ENCODE measurements at regions not wholly inside any gene's neighbourhood (a gene's known extent, or its start where the extent isn't known, plus 50 kb on each side); places are given as distances from the start of the nearest gene placed in this dataset.
"Not testable (repeated sequence)": the region's sequence is repeated elsewhere in the genome, so short reads cannot be mapped to it uniquely, and the experiment has no call there.

DNA sequence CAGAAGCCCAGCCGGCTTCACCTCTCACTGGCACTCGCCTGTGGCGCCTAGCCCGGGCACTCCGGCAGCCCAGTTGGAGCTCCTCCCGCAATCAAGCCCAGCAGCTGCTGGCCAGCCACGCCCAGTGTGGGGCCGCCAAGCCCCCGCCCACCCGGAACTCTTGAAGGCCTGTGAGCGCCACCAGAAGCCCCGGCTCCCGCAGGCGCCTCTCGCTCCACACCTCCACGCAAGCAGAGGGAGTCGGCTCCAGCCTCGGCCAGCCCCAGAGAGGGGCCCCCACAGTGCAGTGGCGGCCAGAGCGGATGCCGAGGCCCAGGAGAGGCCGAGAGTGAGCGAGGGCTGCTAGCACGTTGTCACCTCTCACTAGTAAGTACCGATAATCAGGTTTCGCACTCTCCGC, 240.7 kb downstream of the TFEC start:
- DNase-seq (ENCODE audit: low spot score) = no peak

DNA sequence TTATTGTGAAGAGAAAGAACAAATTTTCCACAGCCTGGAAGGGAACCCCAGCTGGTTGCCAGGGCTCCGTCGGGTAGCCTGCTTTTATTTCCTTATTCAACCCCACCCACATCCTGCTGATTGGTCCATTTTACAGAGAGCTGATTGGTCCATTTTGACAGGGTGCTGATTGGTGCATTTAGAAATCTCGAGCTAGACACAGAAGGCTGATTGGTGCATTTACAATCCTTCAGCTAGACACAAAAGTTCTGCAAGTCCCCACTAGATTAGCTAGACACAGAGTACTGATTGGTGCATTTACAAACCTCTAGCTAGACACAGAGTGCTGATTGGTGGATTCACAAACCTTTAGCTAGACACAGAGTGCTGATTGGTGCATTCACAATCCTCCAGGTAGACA, 241.1 kb downstream of the TFEC start:
- not testable (repeated sequence) for DNase-seq (ENCODE audit: low spot score)

DNA sequence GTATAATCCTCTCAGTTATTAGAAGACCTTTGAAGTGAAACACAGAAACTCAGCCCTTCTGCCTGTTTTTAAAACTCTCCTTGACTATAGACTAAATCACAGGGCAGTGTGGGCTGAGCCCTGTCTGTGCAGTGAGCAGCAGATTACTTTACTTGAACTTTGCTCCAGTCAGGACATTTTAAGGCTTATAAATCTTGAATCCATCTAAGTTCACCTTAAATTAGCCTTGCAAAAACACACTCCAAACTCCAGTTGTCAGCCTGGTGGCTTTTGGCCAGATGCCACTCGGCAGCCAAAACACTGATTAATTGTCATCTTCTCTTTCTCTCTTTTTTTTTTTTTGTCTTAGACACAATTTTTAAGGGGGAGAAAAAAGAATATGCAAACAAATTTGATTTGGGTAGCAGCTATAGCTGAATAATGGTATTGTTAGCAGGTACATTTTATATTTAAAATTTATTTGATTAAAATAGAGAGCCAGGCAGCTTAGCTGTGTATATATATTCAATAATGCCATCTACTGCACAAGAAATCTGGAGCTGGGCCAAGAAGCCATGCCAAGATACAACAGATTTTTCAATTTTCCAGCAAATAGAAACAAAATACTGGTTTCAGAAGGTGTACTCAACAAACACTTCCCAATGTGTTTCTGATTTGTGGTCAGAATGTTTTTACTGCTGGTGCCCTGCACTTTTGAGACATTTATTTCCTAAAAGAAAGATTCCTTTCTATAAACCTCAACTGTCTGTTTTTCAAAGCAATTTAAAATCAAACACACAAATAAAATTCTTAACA, 247.7 kb downstream of the TFEC start:
- DNase-seq (ENCODE audit: low spot score) = no peak

DNA sequence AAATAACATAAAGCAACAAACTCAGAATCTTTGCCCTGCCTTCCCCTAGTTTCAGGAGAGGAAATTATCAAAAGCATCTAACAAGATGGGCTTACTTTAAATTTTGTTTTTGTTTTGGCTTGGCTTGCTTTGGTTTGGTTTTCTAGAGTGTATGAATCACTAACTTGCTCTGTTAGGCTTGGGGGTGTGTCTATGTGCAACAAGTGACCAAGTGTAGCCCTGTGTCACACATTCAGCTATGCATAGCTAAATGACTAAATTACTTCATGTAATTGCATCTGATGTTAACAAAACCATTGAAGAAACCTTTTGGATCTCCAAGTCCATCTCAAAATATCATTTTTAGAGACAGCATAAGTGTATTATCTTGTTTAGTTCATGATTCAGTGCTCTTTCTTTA, 251.0 kb downstream of the TFEC start:
- DNase-seq (ENCODE audit: low spot score) = peak; percentile 30

DNA sequence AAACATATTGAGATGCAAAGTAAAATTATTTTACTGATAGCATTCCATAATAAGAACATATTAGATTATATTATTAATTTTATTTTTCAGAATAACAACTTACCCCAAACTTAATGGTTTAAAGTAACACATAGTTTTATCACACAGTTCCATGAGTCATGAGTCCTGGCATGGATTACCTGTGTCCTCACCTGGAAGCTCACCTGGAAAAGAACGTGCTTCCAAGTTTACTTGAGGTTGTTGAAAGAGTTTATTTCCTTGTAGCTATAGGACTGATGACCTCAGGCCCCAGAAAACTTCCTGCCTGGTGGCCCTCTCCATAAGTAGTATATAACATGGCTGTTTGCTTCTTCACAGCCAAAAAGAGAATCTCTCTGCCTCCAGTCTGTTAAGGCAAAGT, 254.6 kb downstream of the TFEC start:
- no peak for DNase-seq (ENCODE audit: low spot score)

DNA sequence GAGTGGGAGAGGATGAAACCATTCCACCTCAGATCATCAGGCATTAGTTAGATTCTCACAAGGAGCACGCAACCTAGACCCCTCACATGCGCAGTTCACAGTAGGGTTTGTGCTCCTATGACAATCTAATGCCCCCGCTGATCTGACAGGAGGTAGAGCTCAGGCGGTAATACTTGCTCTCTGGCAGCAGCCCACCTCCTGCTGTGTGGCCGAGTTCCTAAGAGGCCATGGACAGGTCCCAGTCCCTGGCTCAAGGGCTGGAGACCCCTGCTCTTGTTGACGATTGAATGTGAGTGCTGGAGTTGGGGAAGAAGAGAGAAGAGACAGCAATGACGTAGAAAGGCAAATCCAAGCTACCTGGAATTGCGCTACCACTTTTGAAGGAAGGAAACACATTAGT, 267.2 kb downstream of the TFEC start:
- DNase-seq (ENCODE audit: low spot score) = no peak

DNA sequence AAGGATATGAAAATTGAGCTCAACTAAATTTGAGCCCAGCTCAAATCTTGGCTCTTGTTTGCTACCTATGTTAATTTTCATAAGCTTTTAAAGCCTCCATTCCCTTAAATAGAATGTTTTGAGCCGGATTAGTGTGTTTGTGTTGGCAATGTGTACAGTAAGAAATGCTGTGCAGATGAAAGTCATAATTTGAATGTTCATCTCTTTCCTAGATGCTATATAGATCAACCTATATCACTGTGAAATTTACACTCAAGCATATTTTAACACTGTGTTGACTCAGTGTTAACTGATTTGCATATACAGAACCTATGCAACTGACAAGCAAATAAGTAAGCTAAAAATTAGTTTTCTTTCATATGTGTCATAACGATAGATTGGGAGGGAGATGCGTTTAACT, 272.5 kb downstream of the TFEC start:
- DNase-seq (ENCODE audit: low spot score) = no peak

DNA sequence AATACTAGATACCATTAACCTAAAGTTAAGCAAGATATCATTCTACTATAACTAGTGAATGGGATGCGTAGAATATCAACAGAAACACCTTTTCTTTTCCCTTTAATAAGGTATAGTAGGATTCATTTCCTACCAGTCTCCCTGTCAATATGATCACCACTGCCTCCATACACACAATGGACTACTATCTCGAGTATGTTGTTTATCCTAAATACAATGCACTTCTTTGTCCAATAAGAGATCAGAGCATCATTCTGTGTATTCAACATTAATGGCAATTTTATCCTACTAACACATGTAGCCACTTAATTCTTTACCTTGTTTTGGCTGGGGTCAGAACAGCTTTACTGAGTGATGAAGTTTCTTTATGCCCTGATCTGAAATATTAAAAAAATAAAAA, 276.3 kb downstream of the TFEC start:
- no peak for DNase-seq (ENCODE audit: low spot score)

DNA sequence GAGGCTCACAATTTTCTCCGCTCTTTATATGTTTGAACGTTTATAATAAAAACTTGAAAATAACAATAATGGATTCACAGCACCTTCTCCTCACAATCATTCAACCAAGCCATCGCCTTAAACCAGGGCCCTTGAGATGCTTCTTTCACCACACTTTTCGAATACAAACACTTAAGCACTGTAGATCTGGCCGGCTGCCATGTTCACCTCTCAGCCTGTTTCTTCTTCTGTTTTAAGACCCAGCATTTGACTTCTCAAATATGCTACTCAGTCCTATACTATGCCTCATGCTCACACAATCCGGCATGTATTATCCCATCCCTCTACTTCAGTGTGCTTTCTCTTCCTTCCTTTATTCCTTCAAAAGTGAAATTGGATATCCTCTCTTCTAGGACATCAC, 280.6 kb downstream of the TFEC start:
- DNase-seq (ENCODE audit: low spot score) = no peak

DNA sequence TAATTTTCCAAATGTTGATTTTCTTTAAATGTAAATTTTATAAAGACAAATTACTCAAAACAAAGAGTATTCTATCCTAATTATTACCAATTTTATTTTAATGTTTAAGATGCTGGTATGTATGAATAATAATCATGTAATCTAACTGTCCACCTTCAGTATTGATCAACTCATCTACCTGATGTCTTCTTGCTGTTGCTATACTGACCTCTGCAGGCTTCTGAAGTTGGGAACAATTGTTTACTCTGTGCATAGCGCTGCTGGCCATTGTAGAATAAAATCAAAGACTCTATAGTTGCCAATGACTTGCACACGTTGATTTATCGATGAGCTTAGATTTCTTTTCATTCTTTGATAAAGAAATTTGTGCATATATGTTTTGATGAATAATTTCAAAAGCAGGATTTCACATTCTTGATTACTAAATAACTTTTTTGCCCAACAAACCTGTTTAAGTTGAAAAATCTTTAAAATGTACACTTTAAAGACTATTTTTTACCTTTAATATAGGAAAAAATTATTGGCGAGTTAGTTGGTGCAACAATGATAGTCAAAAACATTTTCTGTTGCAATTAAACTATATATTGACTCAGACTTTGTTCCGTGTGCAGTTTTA, 282.3 kb downstream of the TFEC start:
- peak; percentile 13 for DNase-seq (ENCODE audit: low spot score)

DNA sequence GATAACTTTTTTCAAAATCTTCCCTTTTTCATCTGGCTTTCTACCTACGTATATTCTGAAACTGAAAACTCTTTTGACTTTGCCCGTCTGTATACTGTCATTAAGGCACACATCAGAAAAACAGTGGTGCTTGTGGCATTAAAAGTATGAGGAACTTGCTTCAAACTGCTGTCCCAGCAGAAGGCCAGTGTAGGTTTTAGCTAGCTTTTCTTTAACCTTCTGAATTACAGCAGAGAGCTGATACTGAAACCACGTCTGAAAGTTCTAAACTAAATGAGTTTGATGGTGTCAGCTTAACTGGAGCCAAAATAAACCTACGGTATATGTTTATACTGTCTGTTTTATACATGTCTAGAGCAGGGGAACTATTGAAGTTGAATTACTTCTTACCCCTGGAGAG, 283.4 kb downstream of the TFEC start:
- no peak for DNase-seq (ENCODE audit: low spot score)

DNA sequence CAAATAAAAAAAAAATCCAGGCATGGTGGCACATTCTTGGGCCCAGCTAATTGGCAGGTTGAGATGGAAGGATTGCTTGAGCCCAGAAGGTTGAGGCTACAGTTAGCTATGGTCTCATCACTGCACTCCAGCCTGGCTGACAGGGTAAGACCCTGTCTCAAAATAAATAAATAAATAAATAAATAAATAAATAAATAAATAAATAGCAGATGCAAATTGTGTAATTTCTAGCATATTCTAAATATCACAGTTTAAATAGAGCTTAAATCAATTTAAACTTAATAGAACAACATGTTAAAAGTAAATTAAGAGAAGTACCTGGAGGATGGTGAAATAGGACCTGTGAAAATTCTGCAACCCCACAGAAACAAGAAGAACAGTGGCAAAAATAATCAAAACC, 290.5 kb downstream of the TFEC start:
- DNase-seq (ENCODE audit: low spot score) = no peak

DNA sequence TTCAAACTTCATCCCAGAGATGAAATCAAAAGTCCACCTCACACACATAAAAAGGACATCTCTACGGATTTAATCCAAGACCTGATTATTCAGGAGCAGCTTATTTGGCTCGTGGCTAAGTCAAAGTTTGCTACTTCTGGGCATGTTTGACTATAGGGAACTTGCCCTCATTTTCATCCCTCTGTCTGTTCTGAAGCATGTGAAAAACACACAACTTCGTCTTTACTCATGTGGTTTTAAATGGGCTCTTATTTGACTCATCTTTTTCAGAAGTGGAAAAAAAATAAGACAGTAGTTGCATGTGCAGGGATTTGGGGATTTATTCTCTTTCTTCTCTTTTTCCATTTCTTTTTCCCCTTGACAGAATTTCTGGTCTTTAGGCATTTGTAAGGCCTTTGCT, 295.9 kb downstream of the TFEC start:
- DNase-seq (ENCODE audit: low spot score) = peak; percentile 9

DNA sequence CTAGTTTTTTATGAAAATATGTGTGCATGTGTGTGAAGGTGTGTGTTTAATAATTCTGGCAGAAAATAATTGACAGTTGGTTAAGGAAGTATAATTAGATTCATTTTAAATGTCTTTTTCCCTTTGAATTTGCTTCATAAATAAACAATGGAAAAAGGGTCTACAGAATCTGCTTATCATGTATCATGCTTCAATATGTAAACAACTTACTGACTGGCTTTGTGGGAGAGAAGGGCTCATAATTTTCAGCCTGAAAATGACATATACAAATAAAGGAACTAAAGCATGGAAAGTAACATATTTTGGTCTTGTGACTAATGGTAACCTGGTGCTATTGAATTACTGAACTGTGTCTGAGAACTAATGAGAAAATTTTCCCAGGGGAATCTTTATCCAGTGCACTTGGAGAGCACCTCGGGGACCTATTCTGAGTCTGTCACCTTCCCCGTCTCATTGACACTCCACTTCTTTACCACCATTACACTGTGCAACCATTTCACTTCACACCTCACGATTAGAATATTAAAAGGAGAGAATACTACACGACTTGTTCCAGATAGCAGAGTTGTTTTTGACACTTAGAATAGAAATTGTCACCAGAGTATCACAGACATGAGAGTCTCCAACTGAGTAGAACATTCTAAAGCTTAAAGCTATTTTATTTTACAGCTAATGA, 298.6 kb downstream of the TFEC start:
- DNase-seq (ENCODE audit: low spot score) = no peak

DNA sequence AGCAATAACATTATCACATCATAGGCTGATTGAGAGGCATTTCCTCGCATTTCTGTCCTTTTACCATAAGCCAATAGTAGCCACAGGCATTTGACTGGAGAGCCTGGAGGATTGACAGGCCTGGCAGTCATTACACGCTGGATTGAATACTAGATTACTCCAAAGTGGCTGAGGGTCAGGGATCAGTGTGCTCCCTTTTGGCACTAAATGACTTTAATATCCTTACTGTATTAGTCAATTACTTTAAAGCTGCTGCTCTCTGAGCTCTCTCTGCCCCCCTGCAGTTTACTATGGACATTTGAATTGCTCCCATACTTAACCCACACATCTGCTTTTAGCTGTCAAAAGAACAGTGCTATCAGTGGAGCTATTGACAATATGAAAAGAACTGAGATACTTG, 302.0 kb downstream of the TFEC start:
- no peak for DNase-seq (ENCODE audit: low spot score)

DNA sequence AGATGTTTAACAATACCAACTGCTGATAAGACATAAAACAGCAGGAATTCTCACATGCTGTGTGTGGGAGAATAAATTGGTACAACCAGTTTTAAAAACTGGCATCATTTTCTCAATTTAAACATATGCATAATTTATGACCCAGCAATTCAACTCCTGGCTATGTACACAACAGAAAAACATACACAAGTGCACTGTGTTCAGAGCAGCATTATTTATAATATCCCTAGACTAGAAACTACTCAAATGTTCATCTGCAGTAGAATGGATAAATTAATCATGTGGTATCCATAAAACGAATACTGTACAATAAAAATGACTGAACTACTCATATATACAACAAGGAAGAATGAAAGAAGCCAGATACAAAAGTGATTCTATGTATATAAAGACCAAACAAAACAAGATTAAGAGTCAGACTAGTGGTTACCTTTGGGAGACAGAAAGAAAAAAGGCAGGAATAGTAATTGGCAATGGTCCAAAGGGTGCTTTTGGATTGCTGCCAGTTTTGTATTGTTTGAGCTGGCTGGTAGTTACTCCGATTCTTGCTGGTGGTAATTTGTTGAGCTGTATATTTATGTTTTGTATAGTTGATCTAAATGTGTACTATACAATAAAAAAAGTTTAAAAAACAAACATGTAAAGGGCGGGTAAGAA, 306.0 kb downstream of the TFEC start:
- DNase-seq (ENCODE audit: low spot score) = no peak

DNA sequence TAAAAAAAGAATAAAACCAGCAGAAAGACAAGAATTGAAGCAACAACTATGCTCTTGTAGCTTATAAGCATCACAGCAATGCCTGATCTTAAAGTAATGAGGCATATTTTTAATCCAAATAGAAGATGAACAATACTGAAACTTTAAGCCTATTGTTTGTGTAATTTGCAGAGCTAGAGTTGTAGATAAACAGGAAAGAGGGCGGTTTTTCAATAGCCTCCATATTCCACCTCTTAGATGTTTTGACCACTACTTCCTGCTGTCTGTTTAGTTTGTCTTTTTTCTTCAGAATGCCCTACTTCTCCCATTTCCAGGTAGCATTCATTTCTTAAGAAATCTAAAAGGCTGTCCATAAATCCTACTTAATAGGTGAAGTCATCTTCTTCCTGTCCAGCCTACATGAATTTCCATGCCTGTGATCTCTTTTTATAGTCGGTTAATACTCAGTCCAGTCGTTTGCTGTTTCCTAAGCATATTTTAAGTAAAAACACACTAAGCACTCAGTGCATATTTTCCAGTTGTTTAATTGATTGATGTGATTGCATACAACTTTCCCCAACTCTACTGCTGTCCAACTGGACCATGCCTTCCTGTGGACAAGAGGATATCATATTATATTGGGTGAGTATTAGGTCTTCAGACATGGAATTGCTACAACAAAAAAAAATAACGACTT, 308.1 kb downstream of the TFEC start:
- DNase-seq (ENCODE audit: low spot score) = no peak

DNA sequence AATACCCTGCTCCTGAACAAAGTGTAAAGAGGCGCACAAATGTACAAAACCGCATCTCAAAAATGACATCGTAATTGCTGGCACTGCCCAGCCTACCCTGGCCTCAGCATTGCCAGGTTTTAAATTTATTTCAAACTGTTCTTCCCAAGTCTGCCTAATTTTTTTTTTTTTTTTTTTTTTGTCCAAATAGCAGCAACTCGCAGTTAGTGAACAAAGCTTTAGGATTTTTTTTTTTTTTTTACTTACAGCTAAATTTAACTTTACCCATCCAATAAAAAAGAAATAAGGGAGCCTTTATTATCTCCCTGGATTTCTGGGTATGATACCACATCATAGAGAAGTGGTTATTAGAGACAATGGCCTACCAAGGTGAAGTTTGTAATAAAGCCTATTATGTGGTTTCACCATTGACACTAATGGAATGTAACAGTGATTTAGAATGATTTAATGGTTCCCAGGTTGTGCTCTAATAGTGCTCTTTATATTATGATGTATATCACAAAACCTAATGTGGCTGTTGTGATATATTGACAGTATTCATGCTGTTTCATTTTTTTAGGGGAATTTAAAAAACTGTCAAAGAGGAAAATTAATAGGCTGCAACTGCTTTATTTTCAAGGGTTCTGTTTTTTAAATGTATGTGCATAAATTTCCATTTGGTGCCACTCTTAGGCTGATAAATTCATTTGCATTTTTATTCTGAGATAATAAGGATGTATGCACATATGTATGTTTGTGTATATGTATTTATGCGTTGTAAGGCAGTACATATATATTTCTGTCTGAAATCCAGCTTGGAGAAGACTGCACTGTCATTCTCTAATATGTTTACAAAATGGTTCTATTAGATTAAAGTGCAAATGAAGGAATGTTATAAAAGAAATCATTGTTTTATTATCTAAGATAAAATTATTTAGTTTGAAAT, 309.0 kb downstream of the TFEC start:
- DNase-seq (ENCODE audit: low spot score) = no peak

DNA sequence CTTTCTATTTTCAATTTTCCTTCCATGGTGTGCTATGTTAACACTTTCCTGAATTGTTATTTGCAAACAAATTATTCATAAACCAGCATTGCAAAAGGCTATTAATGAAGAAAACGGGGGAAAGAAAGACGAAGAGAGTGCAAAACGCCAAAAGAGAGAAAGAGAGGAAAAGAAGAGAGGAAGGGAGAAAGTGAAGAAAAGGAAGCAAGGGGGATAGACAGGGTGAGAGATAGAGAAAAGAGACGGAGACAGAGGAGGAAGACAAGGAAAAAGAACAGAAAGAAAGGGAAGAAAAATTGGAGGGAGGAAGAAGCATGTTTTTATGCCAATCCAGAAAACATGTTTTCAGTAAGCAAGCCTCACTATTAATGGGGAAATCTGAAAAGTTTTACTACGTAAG, 310.6 kb downstream of the TFEC start:
- no peak for DNase-seq (ENCODE audit: low spot score)

DNA sequence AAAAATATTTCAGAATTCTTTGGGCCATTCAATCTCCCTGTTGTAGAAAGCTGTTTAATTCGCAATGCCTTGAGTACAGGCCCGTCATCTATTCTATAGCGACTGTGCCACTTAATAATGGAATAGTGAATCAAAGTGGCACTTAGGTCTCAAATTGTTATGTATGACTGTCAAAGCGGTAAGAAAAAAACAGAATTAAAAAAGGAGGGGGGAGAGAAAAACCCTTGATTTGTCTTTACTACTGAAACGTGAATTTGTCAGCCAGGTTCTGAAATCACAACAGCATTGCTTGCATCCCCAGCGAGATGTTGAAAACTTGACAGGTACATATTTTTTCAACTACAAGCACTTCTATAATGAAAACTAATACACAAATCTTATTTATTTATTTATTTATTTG, 320.9 kb downstream of the TFEC start:
- DNase-seq (ENCODE audit: low spot score) = no peak

DNA sequence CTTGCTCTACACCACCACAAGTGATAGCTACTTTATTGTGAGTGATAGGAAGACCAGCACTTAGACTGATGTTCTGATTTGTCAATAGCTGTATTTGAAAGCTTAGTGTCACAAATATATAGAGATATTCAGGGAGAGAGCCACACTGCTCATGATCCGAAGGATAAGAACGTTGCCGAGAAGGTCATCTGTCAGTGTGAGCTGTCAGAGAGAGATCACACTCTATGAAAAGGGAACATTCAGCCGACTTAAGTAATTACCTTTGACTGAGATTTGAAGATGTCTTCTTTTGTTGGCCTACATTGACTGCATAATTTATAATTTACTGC, 322.6 kb downstream of the TFEC start:
- DNase-seq (ENCODE audit: low spot score) = no peak
